Astrocyte of the spinal cord (primary cell): ENCODE measurements at regions not wholly inside any gene's neighbourhood (a gene's known extent, or its start where the extent isn't known, plus 50 kb on each side); places are given as distances from the start of the nearest gene placed in this dataset.
A peak's percentile ranks its signal among the peaks of the same experiment; 100 is the strongest.

Experiments used
- DNase-seq: peaks from one replicate; pipeline ENCODE4 v3.0.0; 2011; ENCODE audit warnings: low read depth, low spot score
- H3K4me3 ChIP-seq: 2 replicates; pipeline ENCODE4 v1.5.1; 2011; ENCODE audit warnings: low read depth, mild to moderate bottlenecking, low read length, moderate library complexity
- CTCF ChIP-seq: IDR thresholded peaks from 2 replicates; pipeline ENCODE4 v1.5.1; 2012; ENCODE audit warnings: low read depth, mild to moderate bottlenecking, low read length, inconsistent platforms
- in situ Hi-C: cut with HindIII; loops from 2 replicates; pipeline ENCODE4 v1.10.0; 2017; ENCODE audit warnings: low sequenced_read_pairs

- no peak overlapping the region for H3K4me3 ChIP-seq
- in situ Hi-C loops = no loop called here
- no peak for TF ChIP-seq CTCF
- DNase-seq = no peak
Measured at GRCh38 chr11:96967616-96968015, 577.8 kb downstream of the JRKL start.

- peak; percentile 1 for DNase-seq
- in situ Hi-C loops = no loop called here
- no peak for TF ChIP-seq CTCF
- H3K4me3 ChIP-seq = no peak overlapping the region
Measured at GRCh38 chr11:96969251-96969650, 579.4 kb downstream of the JRKL start.

- H3K4me3 ChIP-seq = no peak overlapping the region
- no peak for TF ChIP-seq CTCF
- in situ Hi-C loops = no loop called here
- DNase-seq = no peak
Measured at GRCh38 chr11:96978751-96979150, 588.9 kb downstream of the JRKL start.

- no peak overlapping the region for H3K4me3 ChIP-seq
- DNase-seq = no peak
- in situ Hi-C loops = no loop called here
- no peak for TF ChIP-seq CTCF
Measured at GRCh38 chr11:96986516-96986915, 596.7 kb downstream of the JRKL start.

GRCh38 chr11:96990914-96991313, 601.1 kb downstream of the JRKL start:
- in situ Hi-C loops = no loop called here
- TF ChIP-seq CTCF = no peak

GRCh38 chr11:97000481-97000880, 610.7 kb downstream of the JRKL start:
- H3K4me3 ChIP-seq = no peak overlapping the region
- DNase-seq = no peak
- in situ Hi-C loops = no loop called here
- TF ChIP-seq CTCF = no peak

More at GRCh38 chr11:96990914-96991313, 601.1 kb downstream of the JRKL start:
- no peak for DNase-seq
- no peak overlapping the region for H3K4me3 ChIP-seq

GRCh38 chr11:97007283-97007682, 617.5 kb downstream of the JRKL start:
- no peak for DNase-seq
- in situ Hi-C loops = no loop called here
- H3K4me3 ChIP-seq = no peak overlapping the region
- no peak for TF ChIP-seq CTCF
